GM19452 (cell line): ENCODE measurements at regions not wholly inside any gene's neighbourhood (a gene's known extent, or its start where the extent isn't known, plus 50 kb on each side); places are given as distances from the start of the nearest gene placed in this dataset.
A peak's percentile ranks its signal among the peaks of the same experiment; 100 is the strongest.

Experiments
- ATAC-seq: cut with Tn5 transposase; IDR thresholded peaks from one replicate; pipeline ENCODE4 v1.9.1; 2021; ENCODE audit not compliant: unreplicated experiment

DNA sequence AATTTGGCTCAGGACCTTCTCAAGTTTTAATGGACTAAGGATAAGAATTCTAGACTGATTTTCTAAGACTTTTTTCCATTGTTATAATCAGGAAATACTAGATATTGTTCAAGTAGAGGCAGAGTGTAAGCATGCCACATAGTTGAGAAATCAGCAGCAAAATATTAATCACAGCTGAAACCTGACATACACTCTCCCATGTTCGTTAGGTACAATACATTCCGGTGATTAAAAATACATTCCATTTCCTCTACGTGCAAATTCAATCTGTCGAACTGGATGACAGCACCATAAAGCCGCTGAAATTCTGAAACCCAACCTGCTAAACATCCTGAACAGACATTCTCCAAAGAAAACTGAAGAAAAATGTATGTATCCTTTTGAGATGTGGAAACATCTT, 587.6 kb upstream of the DIPK2B start:
- ATAC-seq, result no peak

DNA sequence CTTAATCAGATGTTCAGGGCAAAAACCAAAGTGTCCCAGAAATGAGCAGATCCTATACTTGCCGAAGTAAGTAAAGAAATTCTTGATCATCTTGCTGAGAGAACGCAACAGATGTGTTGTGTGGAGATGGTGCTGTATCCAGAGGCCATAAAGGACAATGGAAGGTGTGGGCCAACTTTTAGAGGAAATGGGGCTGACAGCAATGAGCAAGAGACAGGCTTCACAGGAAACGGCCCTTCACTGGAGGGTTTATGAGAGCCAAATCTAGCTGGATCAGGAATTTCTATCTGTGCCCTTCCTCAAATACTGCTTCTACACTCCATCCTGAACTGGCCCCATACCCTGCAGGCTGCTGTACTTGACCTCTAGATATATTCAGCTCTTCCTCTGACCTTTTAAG, 583.9 kb upstream of the DIPK2B start:
- ATAC-seq, result no peak

DNA sequence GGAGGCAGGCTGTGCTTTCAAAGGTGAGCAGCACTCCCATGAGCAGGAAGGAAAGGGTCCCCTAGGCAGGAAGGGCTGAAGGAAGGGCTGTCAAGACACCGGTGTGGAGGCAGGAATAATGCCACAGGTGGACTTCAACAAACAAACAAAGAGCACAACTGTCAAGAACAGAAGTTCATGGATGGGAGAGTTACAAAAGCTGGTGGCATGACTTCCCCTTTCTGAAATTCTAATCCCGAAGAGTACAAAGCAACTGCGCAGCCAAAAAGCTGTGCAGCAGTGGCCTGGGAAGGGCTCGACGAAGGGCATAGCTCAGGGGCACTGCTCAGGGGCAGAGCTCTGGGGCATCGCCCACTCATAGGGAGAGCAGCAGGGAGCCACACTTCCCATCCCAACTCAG, 582.3 kb upstream of the DIPK2B start:
- no peak for ATAC-seq

DNA sequence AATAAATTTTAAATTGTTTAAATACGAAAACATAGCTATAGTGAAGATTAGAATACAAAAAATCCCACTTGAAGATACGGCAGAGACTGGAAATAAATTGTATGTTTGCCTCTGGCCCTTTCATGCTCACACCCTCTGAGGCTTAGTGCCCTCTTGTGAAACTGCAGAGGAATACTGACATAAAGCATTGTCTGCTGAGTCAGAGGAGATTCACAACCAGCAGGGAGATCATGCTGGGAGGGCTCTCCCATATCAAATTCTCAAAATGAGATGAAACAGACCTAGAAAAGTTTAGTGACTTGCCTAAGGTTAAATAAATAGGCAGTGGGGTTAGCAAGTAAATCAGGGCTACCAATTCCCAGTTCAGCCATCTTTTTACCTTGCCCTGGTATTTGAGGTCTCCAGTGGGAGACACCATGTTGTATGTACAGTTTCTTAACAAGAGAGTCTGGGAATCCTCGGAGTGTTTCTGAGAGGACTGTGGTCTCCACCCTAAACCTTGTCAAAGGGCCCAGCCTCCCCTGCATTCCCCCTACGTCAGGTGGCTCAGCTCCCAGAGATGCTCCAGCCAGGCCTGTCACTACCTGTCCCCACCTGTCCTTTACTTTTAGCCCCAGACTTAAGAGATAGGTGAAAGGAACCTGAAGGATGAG, 581.4 kb upstream of the DIPK2B start:
- no peak for ATAC-seq

DNA sequence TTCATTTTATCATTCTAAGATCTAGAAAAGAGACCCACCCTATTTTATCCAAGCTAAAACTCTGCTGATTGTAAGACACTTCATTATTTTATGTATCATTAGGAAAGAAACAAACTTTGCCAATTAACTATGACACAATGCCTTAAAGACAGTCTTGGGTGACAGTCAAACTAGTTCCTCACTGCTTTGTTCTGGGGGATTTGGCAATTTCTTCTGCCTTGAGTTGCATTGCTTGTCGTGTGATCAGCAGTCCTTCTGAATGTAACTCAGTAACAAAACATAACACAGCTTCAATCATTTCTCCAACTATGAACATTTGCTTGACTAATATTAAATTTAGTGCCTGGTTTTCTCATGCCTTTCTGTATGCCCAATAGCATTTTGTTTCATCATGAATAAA, 577.9 kb upstream of the DIPK2B start:
- no peak for ATAC-seq

DNA sequence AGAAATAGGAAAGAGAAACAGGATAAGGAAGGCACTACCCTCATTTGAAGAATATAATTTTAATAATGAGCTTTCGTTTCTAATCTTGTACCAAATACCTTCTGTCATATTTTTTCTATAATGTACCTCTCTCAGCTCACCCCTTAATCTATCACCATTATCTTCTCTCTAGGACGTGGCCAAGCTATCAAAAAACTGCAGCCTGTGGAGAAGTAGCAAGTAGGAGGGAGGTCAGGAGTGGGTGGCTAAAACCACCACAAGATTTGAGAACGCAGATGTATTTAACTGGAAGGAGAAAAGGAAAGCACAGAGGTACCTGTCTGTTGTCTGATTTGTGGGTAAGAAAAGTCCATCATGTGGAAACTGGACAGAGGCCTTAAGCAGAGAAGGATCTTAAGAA, 576.7 kb upstream of the DIPK2B start:
- ATAC-seq, result no peak

DNA sequence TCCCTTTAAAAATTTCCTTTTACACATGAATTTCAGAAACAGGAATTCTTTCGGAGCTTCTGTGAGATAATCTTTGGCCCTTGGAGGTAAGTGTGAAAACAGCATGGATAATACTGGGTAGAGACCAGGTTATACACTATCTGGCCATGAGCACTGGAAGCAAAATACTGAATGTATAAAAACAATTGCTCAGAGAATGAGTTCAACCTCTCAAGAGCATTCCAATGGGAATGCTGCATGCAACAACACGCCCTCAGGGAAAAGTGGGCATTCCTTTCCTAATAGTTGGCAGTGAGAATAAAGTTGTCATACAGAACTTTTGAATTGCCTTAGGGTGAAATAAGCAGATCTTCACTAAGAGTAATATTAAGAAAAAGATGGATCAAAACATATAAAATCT, 574.8 kb upstream of the DIPK2B start:
- ATAC-seq, result no peak

DNA sequence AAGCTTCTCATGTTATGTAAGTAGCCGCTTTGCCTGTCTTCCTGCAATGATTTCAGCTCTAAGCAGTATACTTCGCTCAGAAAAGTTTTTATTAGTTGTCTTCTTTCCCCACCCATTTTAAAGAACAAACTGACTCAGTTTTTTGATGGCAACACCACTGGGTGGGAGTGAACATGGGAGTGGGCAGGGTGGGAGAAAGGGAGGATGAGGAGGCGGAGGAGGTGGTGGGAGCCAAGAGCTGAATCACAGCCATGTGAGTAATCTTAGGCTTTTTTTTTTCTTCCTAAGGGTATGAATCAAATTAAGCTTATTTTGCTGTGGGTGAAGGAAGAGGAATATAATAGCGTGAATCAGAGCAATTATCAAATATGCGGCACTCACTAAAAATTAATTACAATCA, 574.3 kb upstream of the DIPK2B start:
- ATAC-seq, result no peak

DNA sequence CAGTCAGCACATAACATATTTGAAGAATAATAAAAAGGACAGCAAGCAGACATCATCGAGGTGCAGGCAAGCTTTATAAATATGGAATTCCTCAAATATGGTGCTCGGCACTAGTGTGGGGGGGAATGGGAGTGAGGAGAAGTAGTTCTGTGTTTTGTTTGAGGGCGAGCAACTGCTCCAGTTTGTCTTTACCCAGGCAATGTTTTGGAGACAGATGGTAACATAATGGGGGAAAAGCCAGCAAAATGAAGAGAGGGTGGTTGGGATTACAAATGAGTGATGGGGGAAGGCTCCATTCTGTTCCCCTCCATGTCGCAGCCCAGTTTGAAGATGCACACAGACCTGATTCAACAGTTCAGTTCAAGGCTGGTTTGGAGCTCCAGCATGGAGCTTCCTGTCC, 572.9 kb upstream of the DIPK2B start:
- no peak for ATAC-seq

DNA sequence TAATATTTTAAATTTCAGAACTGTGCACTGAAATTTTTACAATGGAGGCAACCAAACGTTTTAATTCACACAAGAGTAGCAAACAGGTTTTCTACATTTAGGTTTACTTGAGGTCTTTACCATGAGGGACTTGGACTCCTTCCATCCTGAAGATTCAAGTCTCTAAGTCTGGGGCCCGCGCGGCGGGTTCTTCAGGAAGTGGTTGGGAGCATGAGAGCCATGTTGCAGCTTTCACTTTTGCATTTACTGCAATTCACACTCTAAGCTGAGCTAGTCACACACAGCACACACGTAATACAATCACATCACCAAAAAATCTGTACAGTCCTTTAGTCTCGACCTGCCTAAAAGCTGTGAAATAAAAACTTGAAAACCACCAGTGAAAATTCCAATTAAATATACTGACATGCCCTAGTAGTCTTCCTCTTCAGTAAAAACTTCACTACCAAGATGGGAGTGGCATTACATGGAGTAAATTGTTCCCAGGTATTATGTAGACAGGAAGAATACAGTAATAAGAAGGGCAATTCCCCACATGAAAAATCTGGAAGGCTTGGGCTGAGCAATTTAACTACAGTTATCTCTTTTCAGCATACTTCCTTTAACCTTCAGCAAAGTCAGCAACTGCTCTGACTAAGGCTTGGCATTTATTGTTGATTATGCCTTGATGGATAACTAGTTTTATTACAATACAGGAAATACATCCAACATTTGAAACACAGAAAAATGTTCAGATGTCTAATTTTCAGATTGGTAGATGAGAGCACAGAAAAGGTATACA, 571.1 kb upstream of the DIPK2B start:
- ATAC-seq, result peak; percentile 50

DNA sequence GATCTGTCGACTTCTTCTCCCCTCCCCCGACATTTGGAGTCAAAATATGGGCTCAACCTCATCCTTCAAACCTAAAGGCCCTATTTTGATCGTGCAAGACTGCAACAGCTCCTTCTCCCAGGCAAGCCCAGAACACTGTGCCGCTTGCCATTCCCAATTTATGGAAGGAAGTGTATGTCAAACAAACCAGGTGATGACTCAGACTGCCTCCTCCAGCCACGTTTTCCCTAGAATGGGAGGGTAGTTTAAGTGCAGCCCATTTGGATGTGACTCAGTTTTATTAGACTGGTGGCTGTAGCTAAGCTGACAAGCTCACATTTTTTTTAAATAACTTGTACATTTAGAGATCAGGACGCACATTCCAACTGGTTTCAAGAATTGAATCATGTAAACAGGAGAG, 570.4 kb upstream of the DIPK2B start:
- no peak for ATAC-seq

DNA sequence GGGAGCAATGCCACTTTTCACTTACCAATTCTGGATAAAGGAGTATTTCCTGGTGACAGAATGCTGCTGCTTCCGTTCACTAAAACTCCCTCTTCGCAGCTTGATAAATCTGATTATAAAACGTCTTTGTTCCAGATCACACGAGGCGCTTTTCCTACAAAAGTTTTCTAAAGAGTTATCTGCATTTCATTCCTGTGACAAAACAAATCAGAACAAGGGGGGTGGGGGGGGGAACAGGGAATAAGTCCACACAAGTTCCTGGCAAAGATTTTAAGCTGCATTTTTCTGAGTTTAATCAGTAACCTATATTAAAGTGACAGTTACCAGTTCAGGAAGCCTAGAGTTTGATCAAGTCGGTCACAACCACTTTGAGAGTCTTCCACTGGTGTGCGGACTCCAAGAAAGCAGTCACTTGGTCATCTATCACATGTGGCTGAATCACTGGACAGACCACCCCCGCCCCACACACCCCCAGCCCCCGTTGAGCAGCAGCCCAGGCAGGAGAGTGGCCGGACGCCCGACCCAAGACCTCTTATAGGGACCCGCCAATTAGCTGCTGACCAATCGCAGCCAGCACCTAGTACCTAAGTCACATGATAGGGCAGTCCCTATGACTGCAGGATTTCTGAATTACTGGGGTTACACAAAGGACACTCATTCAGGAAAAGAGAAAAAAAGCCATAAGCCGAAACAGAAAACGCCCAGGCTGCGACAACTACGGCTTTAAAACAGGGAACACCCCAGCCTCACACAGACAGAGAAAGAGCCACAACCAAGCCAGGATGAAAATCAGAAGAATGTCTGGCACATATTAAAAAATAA, 569.3 kb upstream of the DIPK2B start:
- ATAC-seq, result peak; percentile 74

DNA sequence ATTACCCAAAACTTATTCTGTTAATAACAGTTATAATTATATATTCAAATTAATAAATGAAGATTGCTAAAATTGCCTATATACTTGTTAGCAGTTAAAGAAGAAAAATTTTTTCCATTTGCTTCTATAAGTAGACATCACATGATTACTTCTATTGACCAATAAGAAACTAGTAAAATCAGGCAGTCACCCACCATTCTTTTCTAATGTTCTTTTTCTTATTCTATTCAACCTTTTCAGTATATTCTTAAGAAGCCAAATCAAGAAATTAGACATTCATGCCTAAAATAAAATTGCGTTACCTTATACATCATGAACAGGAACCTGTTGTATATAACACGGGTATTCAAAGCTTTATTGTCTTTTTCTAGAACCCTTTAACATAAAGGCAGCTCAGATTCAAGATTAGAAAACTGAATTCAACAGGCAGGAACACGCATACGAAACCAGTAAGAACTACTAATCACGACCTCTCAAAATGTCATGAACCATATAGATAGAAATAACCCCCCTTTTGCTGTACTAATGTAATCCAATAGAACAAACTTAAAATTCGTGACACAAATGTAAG, 568.1 kb upstream of the DIPK2B start:
- no peak for ATAC-seq

DNA sequence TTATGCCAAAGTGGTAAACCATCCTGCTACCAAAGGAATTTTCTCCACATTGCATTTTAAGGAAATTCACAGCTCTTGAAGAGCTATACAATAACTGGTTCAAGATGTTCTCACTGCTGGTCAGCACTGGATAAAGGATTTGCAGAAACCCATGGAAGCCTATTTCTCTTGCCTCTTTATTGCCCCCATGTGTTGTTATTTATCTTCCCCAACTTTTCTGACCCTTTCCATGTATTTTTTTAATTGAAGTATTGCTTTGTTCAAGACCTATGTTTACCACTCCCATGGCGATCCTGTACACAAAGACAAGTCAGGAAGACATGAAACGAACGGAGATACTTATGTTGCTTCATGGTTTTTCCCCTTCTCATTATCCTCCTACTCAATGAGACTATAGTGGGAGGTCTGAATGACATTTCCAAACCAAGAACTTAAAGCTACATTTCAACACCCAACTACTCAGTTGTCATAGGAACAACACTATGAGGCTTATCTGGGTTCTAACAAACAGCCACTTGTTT, 566.4 kb upstream of the DIPK2B start:
- ATAC-seq, result no peak

DNA sequence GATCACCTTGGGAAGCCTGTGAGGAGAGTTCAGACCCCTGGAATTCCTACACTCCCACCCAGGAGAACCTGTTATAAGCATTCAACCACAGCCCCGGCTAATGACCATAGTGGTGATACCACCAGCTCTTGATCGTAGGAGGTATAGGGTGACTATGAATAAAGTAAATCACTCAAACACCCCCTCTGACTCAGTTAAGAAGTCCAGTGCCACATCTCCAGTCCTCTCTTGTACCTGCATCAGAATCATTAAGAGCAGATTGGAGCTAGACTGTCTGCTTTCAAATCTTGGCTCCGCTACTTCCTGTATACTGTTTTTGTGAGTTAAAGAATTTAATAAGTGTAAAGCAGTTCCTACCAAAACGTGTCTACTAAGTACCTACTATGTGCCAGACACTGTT, 565.1 kb upstream of the DIPK2B start:
- ATAC-seq, result no peak

DNA sequence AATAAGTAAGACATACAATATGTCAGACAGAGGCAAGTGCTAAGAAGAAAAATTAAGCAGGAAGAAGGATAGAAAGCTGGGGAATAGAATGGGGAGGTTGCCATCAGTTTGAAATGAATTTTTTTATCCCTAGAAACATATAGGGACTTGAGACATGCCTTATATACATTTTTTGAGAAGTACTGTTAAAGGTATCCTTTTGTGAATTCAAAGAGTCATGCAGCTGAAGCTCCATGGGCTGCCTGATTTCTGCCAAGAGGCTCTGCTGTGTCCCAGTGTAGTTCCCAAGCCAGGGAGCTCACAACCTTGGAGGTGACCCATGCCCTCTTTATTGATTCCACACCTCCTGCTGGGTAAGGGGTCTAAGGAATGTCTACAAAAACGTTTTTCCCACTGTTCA, 564.6 kb upstream of the DIPK2B start:
- no peak for ATAC-seq

DNA sequence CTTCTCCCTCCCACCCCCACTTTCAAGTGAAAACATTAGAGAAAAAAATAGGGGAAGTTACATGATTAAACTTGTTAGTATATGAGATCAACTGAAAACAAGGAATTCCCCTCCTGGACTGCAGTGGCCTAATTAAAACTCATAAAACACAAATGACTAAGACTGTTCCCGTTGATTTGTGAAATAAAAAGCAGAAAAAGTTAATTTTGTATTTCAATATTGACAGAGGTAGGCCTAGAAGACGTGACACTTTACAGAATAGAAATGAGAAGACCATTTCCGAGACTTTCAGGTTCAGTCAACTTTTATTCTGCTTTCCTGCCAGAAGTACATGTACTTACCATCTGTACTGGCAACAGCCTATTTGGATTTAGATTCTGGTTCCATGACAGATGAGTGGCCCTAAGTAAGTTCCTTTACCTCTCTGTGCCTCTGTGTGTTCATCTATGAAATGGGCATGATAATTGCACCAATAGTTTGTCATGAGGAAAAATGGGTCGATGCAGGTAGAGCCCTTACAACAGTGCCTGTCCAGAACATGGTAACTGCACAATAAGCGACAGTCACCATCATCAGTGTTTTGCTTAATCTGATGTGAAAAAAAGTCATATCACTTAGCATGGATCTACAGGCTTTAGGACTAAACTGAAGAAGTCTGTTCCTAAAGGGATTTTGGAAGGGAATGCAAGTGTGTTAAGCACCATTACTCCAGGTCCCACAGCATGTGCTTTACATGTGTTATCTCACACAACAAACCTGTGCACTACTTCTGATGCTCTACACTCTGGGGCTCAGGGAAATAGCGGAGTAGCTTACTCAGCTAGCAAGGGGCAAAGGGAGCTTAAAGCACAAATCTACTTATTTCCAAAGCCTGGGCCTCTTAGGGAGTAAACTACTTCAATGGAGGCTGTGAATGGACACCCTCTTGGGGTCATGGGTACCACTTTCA, 562.3 kb upstream of the DIPK2B start:
- peak; percentile 30 for ATAC-seq

DNA sequence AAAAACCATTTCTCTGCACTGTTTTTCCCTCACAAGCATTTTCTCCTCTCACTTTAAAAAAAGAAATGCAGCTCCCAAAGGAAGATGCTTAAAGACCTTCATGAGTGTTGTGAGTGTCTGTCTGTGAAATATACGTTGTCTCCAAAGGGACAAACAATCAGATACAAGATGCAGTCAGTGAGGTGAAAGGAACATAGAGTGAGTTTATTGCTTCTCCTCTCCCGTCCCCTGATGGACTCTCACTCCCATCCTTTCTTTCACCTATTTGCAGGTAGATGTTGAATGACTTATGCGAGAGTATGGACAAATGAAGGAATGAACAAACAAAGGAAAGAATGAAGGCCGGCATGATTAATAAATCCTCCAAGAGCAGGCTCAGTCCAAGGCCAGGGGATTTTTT, 561.2 kb upstream of the DIPK2B start:
- no peak for ATAC-seq

DNA sequence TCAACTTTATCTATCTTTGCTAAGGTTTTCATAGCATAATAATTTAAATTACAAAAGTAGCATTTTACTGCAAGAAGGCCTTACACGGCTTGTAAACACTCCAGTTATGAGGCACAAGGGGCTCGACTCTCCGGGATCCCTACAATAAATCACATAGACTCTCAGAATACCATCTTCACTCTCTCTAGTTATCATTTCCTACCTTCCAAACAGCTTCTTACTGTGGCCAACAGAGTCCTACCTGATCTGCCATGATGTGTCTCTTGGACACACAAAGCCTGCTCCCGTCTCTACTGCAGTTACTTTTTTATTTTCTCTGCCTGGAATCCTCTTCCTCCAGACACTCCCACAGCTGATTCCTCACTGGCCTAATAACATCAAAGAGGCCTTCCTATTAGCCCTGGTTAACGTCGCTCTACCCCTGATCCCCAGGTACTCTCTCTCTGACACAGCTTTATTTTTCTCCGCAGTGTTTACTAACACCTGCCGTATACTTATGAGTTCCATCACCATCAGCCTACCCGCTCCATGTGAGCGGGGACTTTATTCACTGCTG, 559.6 kb upstream of the DIPK2B start:
- ATAC-seq, result no peak
